PC-9 (cell line): ENCODE measurements at regions not wholly inside any gene's neighbourhood (a gene's known extent, or its start where the extent isn't known, plus 50 kb on each side); places are given as distances from the start of the nearest gene placed in this dataset.

Experiments
- EZH2 ChIP-seq: fragments of 200-600 bp; sonication (generic); IDR thresholded peaks from 2 replicates; pipeline ENCODE4 v1.8.0; 2017; ENCODE audit warnings: antibody characterized with exemption, low read depth
- TF ChIP-seq, protein P1 (sequence below): fragments of 200-600 bp; sonication (generic); conservative IDR thresholded peaks from 2 replicates; pipeline ENCODE4 v1.6.1; 2017; ENCODE audit warnings: mixed run types, antibody characterized with exemption, mild to moderate bottlenecking, moderate library complexity

DNA sequence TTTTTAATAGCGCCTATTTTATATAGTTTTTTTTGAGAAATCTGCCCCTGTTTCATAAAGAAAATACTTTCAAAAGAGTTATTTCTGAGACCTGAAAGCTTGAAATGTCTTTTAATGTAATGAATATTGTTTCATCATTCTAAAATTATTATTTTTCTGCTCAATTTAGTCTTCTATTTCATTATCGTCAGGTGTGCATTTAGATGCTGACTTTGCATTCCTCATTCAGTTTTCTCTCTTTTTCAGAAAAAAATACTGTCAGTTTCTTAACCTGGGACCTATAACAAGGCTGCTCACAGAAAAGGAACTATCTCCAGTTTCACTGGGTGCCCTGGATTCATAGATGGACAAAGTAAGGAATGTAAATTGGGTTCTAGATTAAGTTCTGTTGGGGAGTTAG lies 1631.7 kb downstream of the SUCLG1 start:
- TF ChIP-seq, protein P1, sequence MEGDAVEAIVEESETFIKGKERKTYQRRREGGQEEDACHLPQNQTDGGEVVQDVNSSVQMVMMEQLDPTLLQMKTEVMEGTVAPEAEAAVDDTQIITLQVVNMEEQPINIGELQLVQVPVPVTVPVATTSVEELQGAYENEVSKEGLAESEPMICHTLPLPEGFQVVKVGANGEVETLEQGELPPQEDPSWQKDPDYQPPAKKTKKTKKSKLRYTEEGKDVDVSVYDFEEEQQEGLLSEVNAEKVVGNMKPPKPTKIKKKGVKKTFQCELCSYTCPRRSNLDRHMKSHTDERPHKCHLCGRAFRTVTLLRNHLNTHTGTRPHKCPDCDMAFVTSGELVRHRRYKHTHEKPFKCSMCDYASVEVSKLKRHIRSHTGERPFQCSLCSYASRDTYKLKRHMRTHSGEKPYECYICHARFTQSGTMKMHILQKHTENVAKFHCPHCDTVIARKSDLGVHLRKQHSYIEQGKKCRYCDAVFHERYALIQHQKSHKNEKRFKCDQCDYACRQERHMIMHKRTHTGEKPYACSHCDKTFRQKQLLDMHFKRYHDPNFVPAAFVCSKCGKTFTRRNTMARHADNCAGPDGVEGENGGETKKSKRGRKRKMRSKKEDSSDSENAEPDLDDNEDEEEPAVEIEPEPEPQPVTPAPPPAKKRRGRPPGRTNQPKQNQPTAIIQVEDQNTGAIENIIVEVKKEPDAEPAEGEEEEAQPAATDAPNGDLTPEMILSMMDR: no peak
- TF ChIP-seq EZH2: no peak
